Hematopoietic multipotent progenitor cell (in vitro differentiated cells): ENCODE measurements at regions not wholly inside any gene's neighbourhood (a gene's known extent, or its start where the extent isn't known, plus 50 kb on each side); places are given as distances from the start of the nearest gene placed in this dataset.
A peak's percentile ranks its signal among the peaks of the same experiment; 100 is the strongest.
"Not testable (repeated sequence)": the region's sequence is repeated elsewhere in the genome, so short reads cannot be mapped to it uniquely, and the experiment has no call there.

Source experiments
- DNase-seq, 3 donors: peaks; one replicate each; pipeline ENCODE4 v3.0.0-alpha.2; 2011 to 2015; ENCODE audit warnings: low read depth in 2 of 3, low spot score in 2 of 3

- DNase-seq: no peak
Observed at GRCh38 chr7:114802632-114803031, 119.3 kb upstream of the MDFIC start.

GRCh38 chr7:114806590-114807162, 115.2 kb upstream of the MDFIC start:
- DNase-seq: no peak

DNA sequence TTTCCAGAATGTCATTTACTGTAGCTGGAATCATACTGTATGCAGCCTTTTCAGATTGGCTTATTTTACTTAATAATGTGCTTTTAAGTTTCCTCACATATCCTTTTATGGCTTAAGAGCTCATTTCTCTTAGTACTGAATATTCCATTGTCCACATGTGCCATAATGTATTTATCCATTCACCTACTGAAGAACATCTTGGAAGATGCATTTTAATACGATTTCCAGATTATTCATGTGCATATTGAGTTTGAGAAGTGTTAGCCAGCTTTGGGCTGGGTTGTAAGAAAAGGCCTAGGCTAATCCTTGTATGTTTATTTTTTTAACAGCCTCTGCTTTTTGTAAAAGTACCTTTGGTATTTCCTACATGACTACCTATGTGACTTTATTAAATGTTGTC, 109.3 kb upstream of the MDFIC start:
- no peak for DNase-seq

DNA sequence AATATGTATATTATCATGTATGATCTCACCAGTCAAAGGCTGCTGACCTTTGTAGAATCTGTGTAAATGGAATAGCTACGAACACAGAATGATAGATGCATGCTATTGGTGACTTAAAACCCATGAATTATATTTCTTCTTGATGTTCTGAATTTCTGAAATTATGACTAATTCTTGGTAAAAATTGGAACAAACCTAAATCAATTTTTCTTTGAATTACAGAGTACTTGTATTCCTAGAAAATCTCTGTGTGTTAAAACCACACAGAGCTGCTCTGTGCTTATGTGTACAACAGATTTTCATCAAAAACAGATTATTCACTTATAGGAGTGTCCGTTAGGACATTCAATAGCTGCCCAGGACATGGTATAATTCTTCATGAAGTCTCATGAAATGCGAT, 108.3 kb upstream of the MDFIC start:
- DNase-seq: no peak

DNA sequence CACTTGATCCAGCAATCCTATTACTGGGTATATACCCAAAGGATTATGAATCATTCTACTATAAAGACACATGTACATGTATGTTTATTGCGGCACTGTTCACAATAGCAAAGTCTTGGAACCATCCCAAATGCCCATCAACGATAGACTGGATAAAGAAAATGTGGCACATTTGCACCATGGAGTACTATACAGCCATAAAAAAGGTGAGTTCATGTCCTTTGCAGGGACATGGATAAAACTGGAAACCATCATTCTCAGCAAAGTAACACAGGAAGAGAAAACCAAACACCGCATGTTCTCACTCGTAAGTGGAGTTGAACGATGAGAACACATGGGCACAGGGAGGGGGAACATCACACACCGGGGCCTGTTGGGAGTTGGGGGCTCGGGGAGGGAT, 104.9 kb upstream of the MDFIC start:
- DNase-seq: not testable (repeated sequence)

DNA sequence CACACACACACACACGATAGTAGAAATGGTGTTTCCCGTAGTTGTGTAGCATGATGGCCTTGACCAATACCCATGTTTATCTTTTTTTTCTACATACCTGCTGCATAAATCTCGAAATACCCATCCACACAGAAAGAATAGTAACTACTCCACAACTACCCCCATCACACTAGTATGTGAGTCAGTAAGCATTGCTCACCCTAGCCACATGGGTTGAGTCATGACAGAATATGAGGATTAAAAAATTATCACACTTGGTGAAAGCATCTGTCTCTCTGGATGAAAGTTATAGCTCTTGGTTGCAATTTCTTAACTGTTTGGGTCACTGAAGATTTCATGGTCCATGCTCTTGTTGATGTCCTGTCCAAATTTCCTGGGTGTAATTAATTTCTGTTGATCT, 103.4 kb upstream of the MDFIC start:
- DNase-seq: no peak

GRCh38 chr7:114819616-114820362, 102.1 kb upstream of the MDFIC start:
- no peak for DNase-seq

- no peak for DNase-seq
Observed at GRCh38 chr7:114821030-114821900, 100.6 kb upstream of the MDFIC start.

DNA sequence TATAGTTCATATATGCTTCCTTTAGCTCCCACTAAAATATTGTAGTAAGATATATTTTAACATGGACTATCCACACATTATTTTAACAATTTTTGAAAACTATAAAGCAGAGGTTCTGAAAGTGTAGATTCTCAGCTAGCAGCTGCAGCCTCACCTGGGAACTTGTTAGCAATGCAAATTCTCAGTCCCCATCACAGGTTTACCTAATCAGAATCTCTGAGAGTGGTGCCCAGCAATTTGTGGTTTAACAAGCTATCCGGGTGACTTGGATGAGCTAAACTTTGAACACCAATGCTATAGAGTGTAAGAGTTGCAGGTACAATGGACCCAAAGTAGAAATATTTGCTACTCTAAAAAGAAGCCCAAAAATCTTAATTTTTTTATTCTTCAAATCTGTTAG, 99.8 kb upstream of the MDFIC start:
- no peak for DNase-seq

DNA sequence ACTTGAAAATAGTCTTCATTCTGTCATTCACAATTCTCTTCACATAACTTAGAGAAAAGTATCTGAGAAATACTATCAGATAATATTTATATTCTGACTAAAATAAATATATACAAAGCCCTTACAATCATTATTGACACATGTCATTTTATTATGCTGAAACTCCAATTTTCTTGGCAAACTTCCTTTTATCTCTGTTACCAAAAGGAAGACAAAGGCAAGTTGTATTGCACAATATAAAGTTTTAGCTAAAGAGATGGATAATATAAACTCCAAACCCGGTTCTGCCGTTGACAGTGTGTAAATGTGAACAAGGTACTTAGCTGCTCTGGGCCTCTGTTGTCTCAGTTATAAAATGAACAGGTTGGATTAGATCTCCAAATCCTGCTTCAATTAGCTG, 99.0 kb upstream of the MDFIC start:
- no peak for DNase-seq

DNA sequence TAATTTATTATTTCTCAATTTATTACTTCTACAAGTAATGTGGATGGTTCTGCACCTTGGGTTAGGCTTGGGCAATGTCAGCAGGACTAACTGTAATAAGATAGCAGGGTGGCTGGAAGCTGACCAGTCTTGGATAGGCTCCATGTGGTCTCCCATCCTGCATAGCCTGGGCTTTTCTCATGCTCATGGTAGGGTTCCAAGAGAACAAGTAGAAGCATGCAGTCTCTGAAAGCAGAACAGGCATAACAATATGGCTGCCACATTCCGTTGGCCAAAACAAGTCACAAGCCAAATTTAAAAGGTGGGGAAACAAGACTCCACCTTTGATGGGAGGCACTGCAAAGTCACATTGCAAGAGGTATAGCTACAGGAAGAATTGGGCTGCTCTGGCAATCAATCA, 98.6 kb upstream of the MDFIC start:
- no peak for DNase-seq

DNA sequence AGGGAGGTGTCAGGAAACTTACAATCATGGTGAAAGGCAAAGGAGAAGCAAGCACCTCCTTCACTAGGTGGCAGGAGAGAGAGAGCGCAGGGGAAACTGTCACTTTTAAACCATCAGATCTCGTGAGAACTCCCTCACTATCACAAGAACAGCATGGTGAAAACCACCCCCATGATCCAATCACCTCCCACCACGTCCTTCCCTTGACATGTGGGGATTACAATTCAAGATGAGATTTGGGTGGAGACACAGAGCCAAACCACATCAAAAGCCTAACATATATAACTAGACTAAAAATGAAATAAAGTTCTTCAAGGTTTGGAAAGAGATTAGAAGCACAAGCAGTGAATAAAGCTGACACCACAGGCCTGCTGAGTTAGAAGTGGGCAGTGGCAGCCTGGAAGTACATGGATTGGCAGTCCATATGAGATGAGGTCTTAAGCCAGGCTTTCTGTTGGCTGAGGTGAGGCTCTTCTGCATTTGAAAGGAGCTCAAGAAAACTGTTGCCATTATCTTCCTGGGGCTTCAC, 96.4 kb upstream of the MDFIC start:
- no peak for DNase-seq

DNA sequence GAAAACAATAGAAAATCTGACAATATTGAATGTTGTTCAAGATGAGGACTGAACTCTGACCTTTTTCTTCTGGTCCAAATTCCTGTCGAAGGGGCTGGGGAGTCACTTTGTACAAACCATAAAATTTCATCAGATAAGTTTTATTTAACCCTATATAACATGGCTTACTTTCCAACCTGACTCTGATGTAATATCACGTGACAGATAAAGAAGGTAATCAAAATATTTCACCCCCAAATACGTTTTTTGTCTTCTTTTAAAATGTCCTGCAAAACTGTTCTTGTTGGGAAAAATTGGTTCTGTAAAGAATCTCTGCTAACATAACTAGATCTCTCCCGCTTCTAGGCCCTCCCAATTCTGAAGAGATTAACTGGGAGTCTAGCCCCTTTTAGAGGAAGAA, 90.9 kb upstream of the MDFIC start:
- DNase-seq: no peak

DNA sequence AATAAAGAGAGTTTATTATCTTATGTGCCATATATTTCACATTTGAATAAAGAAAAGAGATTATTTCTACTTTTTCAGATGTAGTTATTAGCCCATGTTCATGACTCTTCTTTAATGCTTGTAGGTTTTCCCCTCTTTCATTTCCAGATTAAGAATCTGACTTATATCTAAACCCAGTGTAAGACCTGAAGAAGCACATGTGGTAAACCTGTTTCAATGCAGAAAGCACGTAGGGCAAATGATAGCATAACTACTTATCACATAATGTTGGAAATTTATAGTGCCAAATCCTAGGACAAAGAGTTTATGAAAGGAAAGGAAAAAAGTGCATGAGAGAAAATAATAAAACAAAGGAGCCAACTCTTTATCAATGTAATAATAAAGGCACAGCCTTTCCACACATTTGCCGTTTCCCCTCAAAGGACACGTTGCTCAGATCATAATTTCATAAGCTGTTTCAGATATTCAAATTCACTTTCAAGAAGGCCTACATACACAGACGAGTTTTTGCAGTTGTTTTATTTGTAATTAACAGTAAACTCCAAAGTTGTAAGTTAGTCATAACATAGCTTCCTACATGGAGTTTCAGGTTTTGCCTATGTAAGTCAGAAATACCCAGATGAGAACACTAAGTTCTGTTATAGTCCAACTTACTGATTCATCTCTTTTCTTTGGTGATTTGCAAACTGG, 88.8 kb upstream of the MDFIC start:
- no peak for DNase-seq

GRCh38 chr7:114835303-114835702, 86.6 kb upstream of the MDFIC start:
- no peak for DNase-seq

GRCh38 chr7:114835861-114836260, 86.0 kb upstream of the MDFIC start:
- no peak for DNase-seq

GRCh38 chr7:114842551-114843065, 79.3 kb upstream of the MDFIC start:
- DNase-seq: no peak

- DNase-seq: no peak
Observed at GRCh38 chr7:114843102-114843501, 78.8 kb upstream of the MDFIC start.

GRCh38 chr7:114851406-114852061, 70.4 kb upstream of the MDFIC start:
- DNase-seq: peak in 1 of 3 donors; percentile 2

GRCh38 chr7:114852293-114852692, 69.6 kb upstream of the MDFIC start:
- DNase-seq: no peak
